Neural progenitor cell (in vitro differentiated cells): ENCODE measurements at regions not wholly inside any gene's neighbourhood (a gene's known extent, or its start where the extent isn't known, plus 50 kb on each side); places are given as distances from the start of the nearest gene placed in this dataset.

Experiments
- DNase-seq: peaks from one replicate; pipeline ENCODE4 v3.0.0-alpha.2; 2016; ENCODE audit warnings: low spot score
- H2AFZ ChIP-seq: fragments of 200-600 bp; sonication (generic); replicated peaks from 2 replicates; pipeline ENCODE4 v1.6.1; 2016; ENCODE audit warnings: antibody characterized with exemption
- H3F3A ChIP-seq: fragments of 200-600 bp; sonication (generic); 2 replicates; pipeline ENCODE4 v1.6.1; 2016; ENCODE audit warnings: antibody characterized with exemption, low read depth
- H3K27ac ChIP-seq: fragments of 200-600 bp; sonication (generic); 2 replicates; pipeline ENCODE4 v1.5.1; 2016; ENCODE audit warnings: mild to moderate bottlenecking
- H3K27me3 ChIP-seq: fragments of 200-600 bp; sonication (generic); 2 replicates; pipeline ENCODE4 v1.6.1; 2016; ENCODE audit warnings: mild to moderate bottlenecking, moderate library complexity
- H3K36me3 ChIP-seq: fragments of 200-600 bp; sonication (generic); 2 replicates; pipeline ENCODE4 v1.5.1; 2016
- H3K4me1 ChIP-seq: fragments of 200-600 bp; sonication (generic); 2 replicates; pipeline ENCODE4 v1.6.1; 2016; ENCODE audit warnings: mixed run types
- H3K4me2 ChIP-seq: fragments of 200-600 bp; sonication (generic); 2 replicates; pipeline ENCODE4 v1.6.1; 2016
- H3K4me3 ChIP-seq: fragments of 200-600 bp; sonication (generic); 2 replicates; pipeline ENCODE4 v1.5.1; 2016
- H3K79me2 ChIP-seq: fragments of 200-600 bp; sonication (generic); 2 replicates; pipeline ENCODE4 v1.6.1; 2016; ENCODE audit warnings: low read depth
- H3K9ac ChIP-seq: fragments of 200-600 bp; sonication (generic); 2 replicates; pipeline ENCODE4 v1.6.1; 2016
- H3K9me3 ChIP-seq: fragments of 200-600 bp; sonication (generic); 2 replicates; pipeline ENCODE4 v1.5.1; 2016; ENCODE audit warnings: low read depth
- H4K20me1 ChIP-seq: fragments of 200-600 bp; sonication (generic); 2 replicates; pipeline ENCODE4 v1.6.1; 2016; ENCODE audit warnings: low read depth
- H3K27ac Mint-ChIP-seq: 3 replicates; pipeline ENCODE4 v1.8.0; 2021; ENCODE audit warnings: mixed read lengths
- H3K27me3 Mint-ChIP-seq: 2 replicates; pipeline ENCODE4 v1.8.0; 2022; ENCODE audit warnings: low read depth, mild to moderate bottlenecking, inconsistent platforms, moderate library complexity, mixed read lengths; ENCODE audit not compliant: insufficient read depth
- H3K36me3 Mint-ChIP-seq: 3 replicates; pipeline ENCODE4 v1.8.0; 2021; ENCODE audit warnings: mixed read lengths
- H3K4me1 Mint-ChIP-seq: 3 replicates; pipeline ENCODE4 v1.8.0; 2021; ENCODE audit warnings: mixed read lengths
- H3K4me3 Mint-ChIP-seq: 3 replicates; pipeline ENCODE4 v1.8.0; 2021; ENCODE audit warnings: mild to moderate bottlenecking, moderate library complexity, mixed read lengths
- H3K9me3 Mint-ChIP-seq: 3 replicates; pipeline ENCODE4 v1.8.0; 2020; ENCODE audit warnings: mixed read lengths
- CTCF ChIP-seq: fragments of 200-600 bp; sonication (generic); IDR thresholded peaks from 2 replicates; pipeline ENCODE4 v1.5.1; 2017; ENCODE audit warnings: antibody characterized with exemption, mild to moderate bottlenecking
- EZH2 ChIP-seq: fragments of 200-600 bp; sonication (generic); IDR thresholded peaks from 2 replicates; pipeline ENCODE4 v1.6.1; 2017; ENCODE audit warnings: antibody characterized with exemption, mild to moderate bottlenecking, moderate library complexity
- EZH2phosphoT487 ChIP-seq: fragments of 200-600 bp; sonication (generic); IDR thresholded peaks from 2 replicates; pipeline ENCODE4 v1.6.1; 2017; ENCODE audit warnings: antibody characterized with exemption

GRCh38 chr13:83516781-83517180 lies 365.5 kb downstream of the SLITRK1 start:
- Histone ChIP-seq H3K36me3 (no peaks in the 10 kb centered on the region), H3K4me2 (no peak overlapping the region), H3K27me3 (no peaks in the 10 kb centered on the region), H4K20me1 (no peaks in the 10 kb centered on the region), H3F3A (no peaks in the 10 kb centered on the region), H3K27ac (no peak overlapping the region), H3K4me3 (no peak overlapping the region), H3K9me3 (no peaks in the 10 kb centered on the region), H3K79me2 (no peaks in the 10 kb centered on the region), H2AFZ (no peak overlapping the region), H3K4me1 (no peaks in the 10 kb centered on the region), H3K9ac (no peak overlapping the region)
- Mint-ChIP-seq H3K4me3 (no peak overlapping the region), H3K9me3 (no peaks in the 10 kb centered on the region), H3K27ac (no peak overlapping the region), H3K4me1 (no peaks in the 10 kb centered on the region), H3K27me3 (no peaks in the 10 kb centered on the region), H3K36me3 (no peaks in the 10 kb centered on the region)
- TF ChIP-seq EZH2 (no peak), CTCF (no peak), EZH2phosphoT487 (no peak)
- DNase-seq: no peak

- Mint-ChIP-seq H3K9me3 (no peaks in the 10 kb centered on the region), H3K27me3 (no peaks in the 10 kb centered on the region), H3K4me1 (no peaks in the 10 kb centered on the region), H3K27ac (no peak overlapping the region), H3K4me3 (no peak overlapping the region), H3K36me3 (no peaks in the 10 kb centered on the region)
- Histone ChIP-seq H3K4me2 (no peak overlapping the region), H4K20me1 (no peaks in the 10 kb centered on the region), H3K9me3 (no peaks in the 10 kb centered on the region), H3K4me3 (no peak overlapping the region), H3K27me3 (no peaks in the 10 kb centered on the region), H3K27ac (no peak overlapping the region), H3K79me2 (no peaks in the 10 kb centered on the region), H2AFZ (no peak overlapping the region), H3K36me3 (no peaks in the 10 kb centered on the region), H3F3A (no peaks in the 10 kb centered on the region), H3K9ac (no peak overlapping the region), H3K4me1 (no peaks in the 10 kb centered on the region)
- TF ChIP-seq CTCF (no peak), EZH2phosphoT487 (no peak), EZH2 (no peak)
- no peak for DNase-seq
Measured at GRCh38 chr13:83515268-83516015, 366.8 kb downstream of the SLITRK1 start.

GRCh38 chr13:83508771-83509301 lies 373.4 kb downstream of the SLITRK1 start:
- Histone ChIP-seq H3K4me3 (no peak overlapping the region), H3K36me3 (no peaks in the 10 kb centered on the region), H3F3A (no peaks in the 10 kb centered on the region), H3K4me1 (no peaks in the 10 kb centered on the region), H3K27me3 (no peaks in the 10 kb centered on the region), H3K27ac (no peak overlapping the region), H4K20me1 (no peaks in the 10 kb centered on the region), H2AFZ (no peak overlapping the region), H3K9me3 (no peaks in the 10 kb centered on the region), H3K9ac (no peak overlapping the region), H3K4me2 (no peak overlapping the region), H3K79me2 (no peaks in the 10 kb centered on the region)
- no peaks in the 10 kb centered on the region for H3K27me3 Mint-ChIP-seq
- H3K4me3 Mint-ChIP-seq: no peak overlapping the region
- DNase-seq: no peak
- H3K27ac Mint-ChIP-seq: no peak overlapping the region
- TF ChIP-seq CTCF: no peak
- TF ChIP-seq EZH2phosphoT487: no peak
- no peak for TF ChIP-seq EZH2
- no peaks in the 10 kb centered on the region for H3K4me1 Mint-ChIP-seq
- no peaks in the 10 kb centered on the region for H3K9me3 Mint-ChIP-seq
- no peaks in the 10 kb centered on the region for H3K36me3 Mint-ChIP-seq
